PC-9 (cell line): ENCODE measurements at regions not wholly inside any gene's neighbourhood (a gene's known extent, or its start where the extent isn't known, plus 50 kb on each side); places are given as distances from the start of the nearest gene placed in this dataset.

Experiments used
- BruUV-seq: library from RNA; stranded (reverse); fragments of 400-500 nt; replicated peaks from 2 replicates; lab custom pipeline; 2021; lab: Mats Ljungman, UMichigan
- CTCF ChIA-PET: fragments of 300-600 bp; sonication (Branson Sonifier 250); formaldehyde crosslinking; loops from one replicate; lab custom pipeline; 2022; ENCODE audit warnings: antibody characterized with exemption; lab: Charles Lee
- POLR2A ChIA-PET: fragments of 300-600 bp; sonication (Branson Sonifier 250); formaldehyde crosslinking; loops from one replicate; lab custom pipeline; 2022; ENCODE audit warnings: antibody characterized with exemption; ENCODE audit not compliant: unreplicated experiment; lab: Charles Lee
- DNase-seq, 2 experiments: peaks; one replicate each; pipeline versions ENCODE4 v3.0.0 to v3.0.0-alpha.2; 2015 to 2022; ENCODE audit warnings: mixed read lengths in 1 of 2
- H2AFZ ChIP-seq: fragments of 200-600 bp; sonication (generic); 2 replicates; pipeline ENCODE4 v1.8.1; 2017; ENCODE audit warnings: antibody characterized with exemption
- H3F3A ChIP-seq: fragments of 200-600 bp; sonication (generic); 2 replicates; pipeline ENCODE4 v1.8.1; 2017; ENCODE audit warnings: antibody characterized with exemption, mild to moderate bottlenecking, low read depth; ENCODE audit not compliant: insufficient read depth
- H3K27ac ChIP-seq: fragments of 200-600 bp; sonication (generic); 2 replicates; pipeline ENCODE4 v1.6.1; 2016; ENCODE audit warnings: mixed run types
- H3K27me3 ChIP-seq: fragments of 200-600 bp; sonication (generic); 2 replicates; pipeline ENCODE4 v1.6.1; 2016; ENCODE audit warnings: low read depth, mixed run types; ENCODE audit not compliant: insufficient read depth
- H3K36me3 ChIP-seq: fragments of 200-600 bp; sonication (generic); 2 replicates; pipeline ENCODE4 v1.6.1; 2016; ENCODE audit warnings: low read depth, mixed run types
- H3K4me1 ChIP-seq: fragments of 200-600 bp; sonication (generic); replicated peaks from 2 replicates; pipeline ENCODE4 v1.6.1; 2016; ENCODE audit warnings: mixed run types; ENCODE audit not compliant: insufficient read depth
- H3K4me2 ChIP-seq: fragments of 200-600 bp; sonication (generic); 2 replicates; pipeline ENCODE4 v1.6.1; 2017; ENCODE audit warnings: mixed run types
- H3K4me3 ChIP-seq: fragments of 200-600 bp; sonication (generic); 2 replicates; pipeline ENCODE4 v1.6.1; 2016; ENCODE audit warnings: mixed run types
- H3K79me2 ChIP-seq: fragments of 200-600 bp; sonication (generic); 2 replicates; pipeline ENCODE4 v1.6.1; 2017; ENCODE audit warnings: low read depth, mixed run types
- H3K9me2 ChIP-seq: fragments of 200-600 bp; sonication (generic); 2 replicates; pipeline ENCODE4 v1.8.1; 2017; ENCODE audit warnings: mild to moderate bottlenecking; ENCODE audit not compliant: insufficient read depth
- H3K9me3 ChIP-seq: fragments of 200-600 bp; sonication (generic); 2 replicates; pipeline ENCODE4 v1.8.1; 2016; ENCODE audit warnings: low read depth; ENCODE audit not compliant: insufficient read depth
- H4K20me1 ChIP-seq: fragments of 200-600 bp; sonication (generic); 2 replicates; pipeline ENCODE4 v1.8.1; 2017; ENCODE audit not compliant: insufficient read depth
- CTCF ChIP-seq: fragments of 200-600 bp; sonication (generic); conservative IDR thresholded peaks from 2 replicates; pipeline ENCODE4 v1.6.1; 2017; ENCODE audit warnings: mixed run types, antibody characterized with exemption, mild to moderate bottlenecking, moderate library complexity
- EZH2 ChIP-seq: fragments of 200-600 bp; sonication (generic); IDR thresholded peaks from 2 replicates; pipeline ENCODE4 v1.8.0; 2017; ENCODE audit warnings: antibody characterized with exemption, low read depth
- intact Hi-C: fragments of 100-400 bp; cut with micrococcal nuclease; formaldehyde crosslinking; loops from one replicate; pipeline ENCODE4 v1.10.0; 2022; ENCODE audit not compliant: unreplicated experiment

GRCh38 chr15:46441294-46442062 is 806.6 kb downstream of the SQOR start:
- H3K4me3 ChIP-seq, result no peak overlapping the region
- DNase-seq, result no peak
- no peaks in the 10 kb centered on the region for H3K9me2 ChIP-seq
- intact Hi-C loops, result no loop called here
- CTCF ChIA-PET, result no interaction called here
- no peaks in the 10 kb centered on the region for H3K27me3 ChIP-seq
- no peaks in the 10 kb centered on the region for H3K36me3 ChIP-seq
- no peak overlapping the region for H2AFZ ChIP-seq
- no peaks in the 10 kb centered on the region for H3F3A ChIP-seq
- no peaks in the 10 kb centered on the region for H3K79me2 ChIP-seq
- no TSS peak for BruUV-seq
- no peak overlapping the region for H3K27ac ChIP-seq
- no peaks in the 10 kb centered on the region for H4K20me1 ChIP-seq
- H3K4me2 ChIP-seq, result no peak overlapping the region
- POLR2A ChIA-PET, result no interaction called here
- TF ChIP-seq EZH2 (no peak), CTCF (no peak)
- no peaks in the 10 kb centered on the region for H3K9me3 ChIP-seq
- no peaks in the 10 kb centered on the region for H3K4me1 ChIP-seq

- DNase-seq, result no peak
- CTCF ChIA-PET, result no interaction called here
- intact Hi-C loops, result no loop called here
- no peak for TF ChIP-seq CTCF
- no peak for TF ChIP-seq EZH2
- H3K27me3 ChIP-seq, result no peaks in the 10 kb centered on the region
- no peak overlapping the region for H2AFZ ChIP-seq
- no peaks in the 10 kb centered on the region for H3K36me3 ChIP-seq
- H3K27ac ChIP-seq, result no peak overlapping the region
- no peaks in the 10 kb centered on the region for H3F3A ChIP-seq
- no peaks in the 10 kb centered on the region for H4K20me1 ChIP-seq
- no peaks in the 10 kb centered on the region for H3K9me2 ChIP-seq
- no peaks in the 10 kb centered on the region for H3K9me3 ChIP-seq
- BruUV-seq, result no TSS peak
- no peaks in the 10 kb centered on the region for H3K79me2 ChIP-seq
- POLR2A ChIA-PET, result no interaction called here
- H3K4me1 ChIP-seq, result no peaks in the 10 kb centered on the region
- H3K4me2 ChIP-seq, result no peak overlapping the region
- no peak overlapping the region for H3K4me3 ChIP-seq
Observed at GRCh38 chr15:46442184-46442583, 807.4 kb downstream of the SQOR start.

GRCh38 chr15:46442901-46443590 is 808.2 kb downstream of the SQOR start:
- no TSS peak for BruUV-seq
- no peaks in the 10 kb centered on the region for H3F3A ChIP-seq
- H3K9me3 ChIP-seq, result no peaks in the 10 kb centered on the region
- no peak overlapping the region for H3K4me2 ChIP-seq
- no peak overlapping the region for H3K27ac ChIP-seq
- intact Hi-C loops, result no loop called here
- H3K9me2 ChIP-seq, result no peaks in the 10 kb centered on the region
- no peaks in the 10 kb centered on the region for H3K4me1 ChIP-seq
- no peaks in the 10 kb centered on the region for H4K20me1 ChIP-seq
- POLR2A ChIA-PET, result no interaction called here
- no peaks in the 10 kb centered on the region for H3K79me2 ChIP-seq
- no peak for DNase-seq
- no peak overlapping the region for H2AFZ ChIP-seq
- TF ChIP-seq CTCF (no peak), EZH2 (no peak)
- H3K4me3 ChIP-seq, result no peak overlapping the region
- H3K36me3 ChIP-seq, result no peaks in the 10 kb centered on the region
- CTCF ChIA-PET, result no interaction called here
- H3K27me3 ChIP-seq, result no peaks in the 10 kb centered on the region
